ENCODE measurements at regions not wholly inside any gene's neighbourhood (a gene's known extent, or its start where the extent isn't known, plus 50 kb on each side); places are given as distances from the start of the nearest gene placed in this dataset.
A peak's percentile ranks its signal among the peaks of the same experiment; 100 is the strongest.

DNA sequence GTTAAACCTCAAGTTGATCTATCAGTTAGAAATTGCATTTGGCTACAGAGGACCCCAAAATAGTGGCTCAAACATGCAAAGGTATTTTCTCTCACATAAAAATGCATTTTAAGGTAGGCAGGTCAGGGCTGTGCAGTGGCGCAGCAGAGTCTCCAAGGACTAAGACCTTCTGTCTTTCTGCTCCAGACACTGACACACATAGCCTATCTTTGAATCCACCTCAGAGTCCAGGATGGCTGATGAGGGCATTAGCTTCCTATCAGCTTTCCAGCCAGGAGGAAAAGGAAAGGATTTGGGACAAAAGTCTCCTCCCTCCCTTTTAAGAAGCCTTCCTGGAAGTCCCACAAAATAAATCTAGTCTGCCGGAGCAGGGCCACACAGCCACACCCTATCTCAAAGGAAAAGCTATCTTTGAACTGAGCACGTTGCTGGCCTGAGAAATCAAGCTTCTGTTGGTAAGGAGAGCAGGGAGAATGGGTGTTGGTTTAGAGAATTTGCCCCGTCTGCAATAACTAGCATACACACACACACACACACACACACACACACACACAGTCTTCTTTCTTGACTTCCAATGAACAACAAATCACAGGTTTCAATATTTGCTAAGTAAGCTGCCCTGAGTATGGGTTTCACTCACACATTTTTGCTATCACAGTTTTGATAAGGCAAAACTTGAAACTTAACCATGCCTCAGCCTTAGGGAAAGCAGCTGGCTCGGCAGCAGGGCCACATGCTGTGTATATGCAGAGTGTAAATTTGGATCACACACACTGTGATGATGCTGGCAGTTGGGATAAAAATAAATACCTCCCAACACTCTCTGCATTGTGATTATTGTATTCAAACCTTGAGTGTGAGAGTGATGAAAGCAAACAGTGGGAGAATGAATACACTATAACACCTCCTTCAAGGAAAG is 116.6 kb upstream of the MAP3K1 start:
- Histone ChIP-seq H3K9ac (ENCODE audit: insufficient read depth, low read length, poor library complexity, severe bottlenecking) (no peak overlapping the region), H3K79me2 (ENCODE audit: insufficient read depth, low read length) (no peaks in the 10 kb centered on the region), H3K4me1 (ENCODE audit: control insufficient read depth in 1 of 2, insufficient read depth in 2 of 2, low read length in 2 of 2) (peaks cover 8 to 18% of the 10 kb centered on the region in 2 donors), H3K36me3 (replicated peaks in 1 of 2; ENCODE audit: control insufficient read depth in 1 of 2, insufficient read depth in 2 of 2, low read length in 2 of 2) (no peaks in the 10 kb centered on the region), H3K9me3 (replicated peaks in 1 of 2; ENCODE audit: control insufficient read depth in 1 of 2, insufficient read depth in 1 of 2, low read length in 2 of 2) (no peaks in the 10 kb centered on the region), H2AFZ (ENCODE audit: insufficient read depth, low read depth, low read length, poor library complexity, severe bottlenecking) (no peak overlapping the region), H3K27ac (ENCODE audit: low read depth in 1 of 2, low read length in 2 of 2) (no peak overlapping the region), H3K27me3 (ENCODE audit: control insufficient read depth in 2 of 2, insufficient read depth in 2 of 2, low read length in 2 of 2) (no peaks in the 10 kb centered on the region), H3K4me2 (replicated peaks; ENCODE audit: extremely low read depth, low read length, poor library complexity, severe bottlenecking) (no peak overlapping the region), H3K4me3 (replicated peaks in 1 of 3; ENCODE audit: low read depth in 2 of 3, low read length in 3 of 3) (no peak overlapping the region), H4K20me1 (ENCODE audit: insufficient read depth, low read length) (no peaks in the 10 kb centered on the region)
- no peak for DNase-seq
- Mint-ChIP-seq H3K27me3 (ENCODE audit: low read depth in 3 of 3) (peaks cover 0 to 2% (median 0%) of the 10 kb centered on the region in 3 donors), H3K4me3 (no peak overlapping the region), H3K9me3 (no peaks in the 10 kb centered on the region), H3K27ac (peak overlapping the region in 1 of 7 donors; percentile 31), H3K4me1 (peaks cover 28% of the 10 kb centered on the region), H3K36me3 (no peaks in the 10 kb centered on the region)
- intact Hi-C loops (cut with micrococcal nuclease), result no loop called here
- 100% methylated on average over 1 of the region's 5 CpGs for WGBS (ENCODE audit: insufficient coverage)
- TF ChIP-seq, protein P1, sequence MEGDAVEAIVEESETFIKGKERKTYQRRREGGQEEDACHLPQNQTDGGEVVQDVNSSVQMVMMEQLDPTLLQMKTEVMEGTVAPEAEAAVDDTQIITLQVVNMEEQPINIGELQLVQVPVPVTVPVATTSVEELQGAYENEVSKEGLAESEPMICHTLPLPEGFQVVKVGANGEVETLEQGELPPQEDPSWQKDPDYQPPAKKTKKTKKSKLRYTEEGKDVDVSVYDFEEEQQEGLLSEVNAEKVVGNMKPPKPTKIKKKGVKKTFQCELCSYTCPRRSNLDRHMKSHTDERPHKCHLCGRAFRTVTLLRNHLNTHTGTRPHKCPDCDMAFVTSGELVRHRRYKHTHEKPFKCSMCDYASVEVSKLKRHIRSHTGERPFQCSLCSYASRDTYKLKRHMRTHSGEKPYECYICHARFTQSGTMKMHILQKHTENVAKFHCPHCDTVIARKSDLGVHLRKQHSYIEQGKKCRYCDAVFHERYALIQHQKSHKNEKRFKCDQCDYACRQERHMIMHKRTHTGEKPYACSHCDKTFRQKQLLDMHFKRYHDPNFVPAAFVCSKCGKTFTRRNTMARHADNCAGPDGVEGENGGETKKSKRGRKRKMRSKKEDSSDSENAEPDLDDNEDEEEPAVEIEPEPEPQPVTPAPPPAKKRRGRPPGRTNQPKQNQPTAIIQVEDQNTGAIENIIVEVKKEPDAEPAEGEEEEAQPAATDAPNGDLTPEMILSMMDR (IDR thresholded peaks at IDR 0.05), result no peak

GRCh38 chr5:56696900-56697299 is 118.4 kb upstream of the MAP3K1 start:
- WGBS (ENCODE audit: insufficient coverage), result no CpG with 5 or more reads among the region's 1 CpG
- H3K4me1 Mint-ChIP-seq, result peaks cover 41% of the 10 kb centered on the region

More at GRCh38 chr5:56696900-56697299, 118.4 kb upstream of the MAP3K1 start:
- Histone ChIP-seq H3K4me3 (replicated peaks in 1 of 3; ENCODE audit: low read depth in 2 of 3, low read length in 3 of 3) (no peak overlapping the region), H3K27ac (ENCODE audit: low read depth in 1 of 2, low read length in 2 of 2) (no peak overlapping the region), H3K9me3 (replicated peaks in 1 of 2; ENCODE audit: control insufficient read depth in 1 of 2, insufficient read depth in 1 of 2, low read length in 2 of 2) (no peaks in the 10 kb centered on the region), H4K20me1 (ENCODE audit: insufficient read depth, low read length) (no peaks in the 10 kb centered on the region), H3K36me3 (replicated peaks in 1 of 2; ENCODE audit: control insufficient read depth in 1 of 2, insufficient read depth in 2 of 2, low read length in 2 of 2) (no peaks in the 10 kb centered on the region), H3K4me2 (replicated peaks; ENCODE audit: extremely low read depth, low read length, poor library complexity, severe bottlenecking) (no peak overlapping the region), H2AFZ (ENCODE audit: insufficient read depth, low read depth, low read length, poor library complexity, severe bottlenecking) (peak overlapping the region; percentile 51), H3K27me3 (ENCODE audit: control insufficient read depth in 2 of 2, insufficient read depth in 2 of 2, low read length in 2 of 2) (no peaks in the 10 kb centered on the region), H3K9ac (ENCODE audit: insufficient read depth, low read length, poor library complexity, severe bottlenecking) (no peak overlapping the region), H3K79me2 (ENCODE audit: insufficient read depth, low read length) (no peaks in the 10 kb centered on the region), H3K4me1 (ENCODE audit: control insufficient read depth in 1 of 2, insufficient read depth in 2 of 2, low read length in 2 of 2) (peaks cover 21 to 30% of the 10 kb centered on the region in 2 donors)
- TF ChIP-seq, protein P1 (IDR thresholded peaks at IDR 0.05), result no peak
- DNase-seq, result no peak
- intact Hi-C loops (cut with micrococcal nuclease), result no loop called here
- peak overlapping the region in 1 of 7 donors; percentile 33 for H3K27ac Mint-ChIP-seq
- no peak overlapping the region for H3K4me3 Mint-ChIP-seq
- no peaks in the 10 kb centered on the region for H3K9me3 Mint-ChIP-seq
- H3K36me3 Mint-ChIP-seq, result no peaks in the 10 kb centered on the region
- peaks cover 0 to 2% (median 0%) of the 10 kb centered on the region in 3 donors for H3K27me3 Mint-ChIP-seq (ENCODE audit: low read depth in 3 of 3)
